GM18498 (cell line): ENCODE measurements at regions not wholly inside any gene's neighbourhood (a gene's known extent, or its start where the extent isn't known, plus 50 kb on each side); places are given as distances from the start of the nearest gene placed in this dataset.
"Not testable (repeated sequence)": the region's sequence is repeated elsewhere in the genome, so short reads cannot be mapped to it uniquely, and the experiment has no call there.

ENCODE experiments used
- ATAC-seq: cut with Tn5 transposase; IDR thresholded peaks from one replicate; pipeline ENCODE4 v1.9.1; 2021; ENCODE audit warnings: mild to moderate bottlenecking, moderate library complexity; ENCODE audit not compliant: unreplicated experiment

- no peak for ATAC-seq
Observed at GRCh38 chr9:108803428-108804065, 52.2 kb downstream of the ACTL7B start.

GRCh38 chr9:108802967-108803366 is 52.8 kb downstream of the ACTL7B start:
- ATAC-seq, result no peak

GRCh38 chr9:108801949-108802348 is 53.8 kb downstream of the ACTL7B start:
- ATAC-seq, result no peak

- ATAC-seq, result no peak
Observed at GRCh38 chr9:108800632-108801099, 55.1 kb downstream of the ACTL7B start.

GRCh38 chr9:108793573-108793972 is 62.2 kb downstream of the ACTL7B start:
- no peak for ATAC-seq

- ATAC-seq, result no peak
Observed at GRCh38 chr9:108789742-108790141, 66.0 kb downstream of the ACTL7B start.

GRCh38 chr9:108787690-108788048 is 68.1 kb downstream of the ACTL7B start:
- no peak for ATAC-seq

- no peak for ATAC-seq
Observed at GRCh38 chr9:108786901-108787689, 68.7 kb downstream of the ACTL7B start.

- no peak for ATAC-seq
Observed at GRCh38 chr9:108786322-108786721, 69.5 kb downstream of the ACTL7B start.

- ATAC-seq, result no peak
Observed at GRCh38 chr9:108784998-108785397, 70.8 kb downstream of the ACTL7B start.

GRCh38 chr9:108783731-108784495 is 71.9 kb downstream of the ACTL7B start:
- no peak for ATAC-seq

- no peak for ATAC-seq
Observed at GRCh38 chr9:108783326-108783725, 72.5 kb downstream of the ACTL7B start.

- ATAC-seq, result no peak
Observed at GRCh38 chr9:108780942-108781734, 74.6 kb downstream of the ACTL7B start.

GRCh38 chr9:108779551-108780325 is 76.0 kb downstream of the ACTL7B start:
- no peak for ATAC-seq

- no peak for ATAC-seq
Observed at GRCh38 chr9:108776920-108777639, 78.7 kb downstream of the ACTL7B start.

GRCh38 chr9:108775901-108776306 is 79.9 kb downstream of the ACTL7B start:
- no peak for ATAC-seq

GRCh38 chr9:108774088-108774487 is 81.7 kb downstream of the ACTL7B start:
- ATAC-seq, result not testable (repeated sequence)

GRCh38 chr9:108772301-108772894 is 83.4 kb downstream of the ACTL7B start:
- ATAC-seq, result no peak

- ATAC-seq, result no peak
Observed at GRCh38 chr9:108768744-108769143, 87.0 kb downstream of the ACTL7B start.
